ENCODE measurements at regions not wholly inside any gene's neighbourhood (a gene's known extent, or its start where the extent isn't known, plus 50 kb on each side); places are given as distances from the start of the nearest gene placed in this dataset.

DNA sequence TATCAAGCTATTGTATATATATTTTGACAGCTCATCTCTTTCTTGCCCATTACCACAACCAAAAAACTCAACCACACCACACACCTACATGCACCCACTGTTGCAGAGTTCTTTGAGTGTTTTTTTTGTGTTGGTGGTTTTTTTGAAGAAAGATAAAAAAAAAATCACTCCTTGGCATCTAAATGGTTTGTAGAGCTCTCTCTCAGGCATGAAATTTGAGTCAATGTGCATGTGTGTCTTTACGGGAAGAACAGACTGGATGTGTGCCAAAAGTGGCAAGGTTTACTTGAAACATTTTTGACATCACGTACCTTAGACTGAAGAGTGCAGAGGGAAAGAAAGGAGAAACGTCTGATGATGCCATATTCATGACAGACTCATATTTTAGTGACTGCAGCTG, 154.2 kb downstream of the FHIP1A start:
- TF ChIP-seq, protein P1, sequence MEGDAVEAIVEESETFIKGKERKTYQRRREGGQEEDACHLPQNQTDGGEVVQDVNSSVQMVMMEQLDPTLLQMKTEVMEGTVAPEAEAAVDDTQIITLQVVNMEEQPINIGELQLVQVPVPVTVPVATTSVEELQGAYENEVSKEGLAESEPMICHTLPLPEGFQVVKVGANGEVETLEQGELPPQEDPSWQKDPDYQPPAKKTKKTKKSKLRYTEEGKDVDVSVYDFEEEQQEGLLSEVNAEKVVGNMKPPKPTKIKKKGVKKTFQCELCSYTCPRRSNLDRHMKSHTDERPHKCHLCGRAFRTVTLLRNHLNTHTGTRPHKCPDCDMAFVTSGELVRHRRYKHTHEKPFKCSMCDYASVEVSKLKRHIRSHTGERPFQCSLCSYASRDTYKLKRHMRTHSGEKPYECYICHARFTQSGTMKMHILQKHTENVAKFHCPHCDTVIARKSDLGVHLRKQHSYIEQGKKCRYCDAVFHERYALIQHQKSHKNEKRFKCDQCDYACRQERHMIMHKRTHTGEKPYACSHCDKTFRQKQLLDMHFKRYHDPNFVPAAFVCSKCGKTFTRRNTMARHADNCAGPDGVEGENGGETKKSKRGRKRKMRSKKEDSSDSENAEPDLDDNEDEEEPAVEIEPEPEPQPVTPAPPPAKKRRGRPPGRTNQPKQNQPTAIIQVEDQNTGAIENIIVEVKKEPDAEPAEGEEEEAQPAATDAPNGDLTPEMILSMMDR (IDR thresholded peaks at IDR 0.05; ENCODE audit: low read depth, low read length), result no peak
- DNase-seq (ENCODE audit: extremely low read depth, low read depth), result no peak

DNA sequence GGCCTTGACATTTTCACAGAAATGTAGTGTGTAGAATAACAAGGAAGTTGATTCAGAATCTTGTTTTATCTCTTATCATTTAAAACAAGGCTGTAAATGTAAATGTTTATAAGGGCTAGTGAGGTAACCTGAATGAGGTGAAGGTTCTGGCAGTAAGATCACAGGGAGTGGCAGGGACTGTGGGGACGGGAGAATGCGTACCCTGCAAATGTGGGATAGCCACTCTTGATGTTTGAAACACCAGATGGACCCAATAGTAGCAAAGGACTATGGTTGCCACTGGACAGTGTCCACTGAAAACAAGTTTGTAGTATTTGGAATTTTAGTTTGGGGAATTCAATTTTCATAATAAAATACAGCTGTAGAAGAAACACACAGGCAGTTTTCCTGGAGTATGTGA, 155.3 kb downstream of the FHIP1A start:
- TF ChIP-seq, protein P1 (IDR thresholded peaks at IDR 0.05; ENCODE audit: low read depth, low read length), result no peak
- DNase-seq (ENCODE audit: extremely low read depth, low read depth), result no peak

DNA sequence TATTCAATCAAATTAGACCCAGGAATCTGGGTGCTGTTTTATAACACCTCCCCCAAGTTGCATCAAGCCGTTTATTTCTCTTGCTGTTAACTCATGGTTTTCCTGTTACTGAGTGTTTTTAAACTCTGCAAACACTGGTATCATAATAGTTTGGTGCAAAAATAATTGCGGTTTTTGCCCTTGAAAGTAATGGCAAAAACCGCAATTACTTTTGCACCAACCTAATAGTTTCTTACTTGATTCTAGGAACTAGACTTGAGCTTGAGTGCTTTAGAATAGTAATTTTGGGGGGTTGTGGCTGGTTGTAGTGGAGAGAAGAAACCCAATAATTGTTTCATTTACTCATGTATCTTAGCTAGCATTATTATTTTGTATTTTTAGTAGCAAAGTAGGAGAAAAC, 156.6 kb downstream of the FHIP1A start:
- no peak for DNase-seq (ENCODE audit: extremely low read depth, low read depth)
- TF ChIP-seq, protein P1 (IDR thresholded peaks at IDR 0.05; ENCODE audit: low read depth, low read length), result no peak

DNA sequence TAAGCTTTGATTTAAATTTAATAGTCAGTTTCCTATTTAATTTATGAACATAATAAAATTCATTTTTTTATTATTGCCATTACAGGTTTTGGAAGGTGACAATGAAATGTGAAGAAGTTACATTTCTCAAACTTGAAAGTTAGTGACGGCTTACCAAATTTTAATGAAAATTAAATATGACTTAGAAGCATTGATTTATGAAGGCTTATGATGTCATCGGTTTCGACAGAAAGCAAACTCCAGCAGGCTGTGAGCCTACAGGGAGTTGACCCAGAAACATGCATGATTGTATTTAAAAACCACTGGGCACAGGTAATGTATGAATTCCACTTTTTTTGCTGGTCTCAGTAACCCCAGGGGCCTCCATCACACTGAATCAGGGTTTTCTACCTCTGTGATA, 157.1 kb downstream of the FHIP1A start:
- TF ChIP-seq, protein P1 (IDR thresholded peaks at IDR 0.05; ENCODE audit: low read depth, low read length), result no peak

DNA sequence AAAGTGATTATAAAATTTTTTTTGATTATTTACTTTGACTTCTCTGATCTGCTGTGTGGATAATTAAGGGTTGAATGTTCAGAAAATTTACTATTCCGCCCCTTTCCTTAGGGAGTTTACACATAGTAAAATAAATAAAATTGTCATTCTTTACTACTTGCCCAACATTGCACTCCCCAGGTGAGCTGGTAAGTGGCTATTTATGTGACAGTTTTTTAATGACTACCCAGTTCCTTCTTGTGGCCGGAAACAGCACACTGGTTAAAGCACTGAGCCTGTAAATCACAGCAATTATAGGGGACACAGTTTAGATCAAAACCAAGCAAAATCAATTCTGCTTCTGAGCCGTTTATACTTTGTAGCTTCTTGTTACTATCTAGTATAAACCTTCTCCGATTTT, 158.1 kb downstream of the FHIP1A start:
- TF ChIP-seq, protein P1 (IDR thresholded peaks at IDR 0.05; ENCODE audit: low read depth, low read length), result no peak
- no peak for DNase-seq (ENCODE audit: extremely low read depth, low read depth)

More for the DNA sequence above, 157.1 kb downstream of the FHIP1A start:
- DNase-seq (ENCODE audit: extremely low read depth, low read depth), result no peak

DNA sequence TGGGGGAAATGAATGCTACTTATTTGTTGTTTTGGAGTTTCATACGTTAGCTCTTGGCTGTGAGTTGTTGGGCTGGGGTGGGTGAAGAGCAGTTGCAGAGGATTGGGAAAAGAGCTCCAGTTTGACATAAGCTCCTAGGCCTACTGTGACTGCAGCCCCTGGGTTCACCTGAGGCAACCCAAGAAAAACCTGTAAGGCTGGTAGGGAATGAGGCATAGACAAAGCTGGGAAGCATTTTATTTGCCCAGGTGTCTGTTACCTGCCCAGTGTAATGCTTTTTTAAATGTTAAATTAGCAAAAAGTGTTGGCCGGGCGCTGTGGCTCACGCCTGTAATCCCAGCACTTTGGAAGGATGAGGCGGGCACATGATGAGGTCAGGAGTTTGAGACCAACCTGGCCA, 160.0 kb downstream of the FHIP1A start:
- DNase-seq (ENCODE audit: extremely low read depth, low read depth), result no peak
- TF ChIP-seq, protein P1 (IDR thresholded peaks at IDR 0.05; ENCODE audit: low read depth, low read length), result no peak

DNA sequence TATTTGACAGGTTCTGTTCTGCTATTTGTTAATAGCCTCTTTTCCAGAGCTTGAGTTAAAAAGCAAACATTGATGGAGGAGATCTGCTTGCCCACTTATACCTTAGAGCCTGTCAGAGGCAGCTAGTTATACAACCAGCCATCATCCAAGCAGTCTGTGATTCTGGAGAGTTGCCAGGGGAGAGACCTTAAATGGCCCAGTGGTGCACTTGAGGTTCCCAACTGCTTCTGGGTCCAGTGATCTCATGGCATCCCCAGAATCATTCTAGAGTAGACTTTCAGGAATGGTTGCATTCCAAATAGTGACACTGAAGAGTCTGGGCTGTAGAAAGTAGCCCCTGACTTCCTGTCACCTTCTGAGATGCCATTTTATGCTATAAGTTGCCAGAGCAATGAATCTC, 160.7 kb downstream of the FHIP1A start:
- TF ChIP-seq, protein P1 (IDR thresholded peaks at IDR 0.05; ENCODE audit: low read depth, low read length), result no peak
- DNase-seq (ENCODE audit: extremely low read depth, low read depth), result no peak
